Suppressor macrophage treated with lipopolysaccharide for 4 hours (primary cell): ENCODE measurements at regions not wholly inside any gene's neighbourhood (a gene's known extent, or its start where the extent isn't known, plus 50 kb on each side); places are given as distances from the start of the nearest gene placed in this dataset.
"Not testable (repeated sequence)": the region's sequence is repeated elsewhere in the genome, so short reads cannot be mapped to it uniquely, and the experiment has no call there.

Experiments used
- DNase-seq: peaks from one replicate; pipeline ENCODE4 v3.0.0-alpha.2; 2020

DNA sequence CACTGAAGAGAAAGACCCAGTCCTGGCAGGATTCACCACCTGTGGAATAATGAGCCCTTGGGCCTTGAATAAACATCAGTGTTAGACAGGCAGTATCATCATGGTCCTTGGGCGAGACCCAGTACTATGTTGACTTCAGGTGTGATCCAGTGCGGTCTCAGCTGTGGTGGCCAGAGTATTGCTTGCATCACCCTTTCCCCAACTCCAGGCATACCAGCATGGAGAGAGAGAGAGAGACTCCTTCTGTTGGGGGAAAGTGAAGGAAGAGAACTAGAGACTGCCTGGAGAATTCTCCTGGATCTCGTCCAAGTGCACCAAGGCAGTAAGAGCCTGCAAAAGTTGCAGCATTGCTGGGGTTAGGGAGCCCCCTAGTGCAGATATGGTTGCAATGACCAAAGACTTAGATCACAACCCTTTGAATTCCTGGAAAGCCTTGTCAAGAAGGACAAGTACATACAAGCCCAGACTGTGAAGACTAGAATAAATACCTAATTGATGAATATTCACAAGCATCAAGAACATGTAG, 61.1 kb upstream of the VAMP7 start:
- DNase-seq, result peak; percentile 63

DNA sequence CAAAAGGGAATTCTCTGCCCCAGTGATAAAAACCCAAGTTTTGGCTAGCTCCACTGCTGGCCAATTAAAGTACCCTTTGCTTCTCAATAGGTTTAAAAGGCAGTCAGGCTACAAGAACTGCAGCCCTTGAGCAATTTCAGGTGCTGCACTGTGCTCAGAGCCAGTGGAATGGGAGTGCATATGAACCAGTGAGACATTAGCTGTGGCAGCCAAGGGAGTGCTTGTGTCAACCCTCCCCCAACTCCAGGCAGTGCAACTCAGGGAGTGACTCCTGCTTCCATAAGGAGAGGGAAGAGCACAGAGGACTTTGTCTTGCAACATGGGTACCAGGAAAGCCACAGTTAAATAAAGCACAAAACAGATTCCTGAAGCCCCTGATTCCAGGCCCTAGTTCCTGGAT, 61.6 kb upstream of the VAMP7 start:
- no peak for DNase-seq

DNA sequence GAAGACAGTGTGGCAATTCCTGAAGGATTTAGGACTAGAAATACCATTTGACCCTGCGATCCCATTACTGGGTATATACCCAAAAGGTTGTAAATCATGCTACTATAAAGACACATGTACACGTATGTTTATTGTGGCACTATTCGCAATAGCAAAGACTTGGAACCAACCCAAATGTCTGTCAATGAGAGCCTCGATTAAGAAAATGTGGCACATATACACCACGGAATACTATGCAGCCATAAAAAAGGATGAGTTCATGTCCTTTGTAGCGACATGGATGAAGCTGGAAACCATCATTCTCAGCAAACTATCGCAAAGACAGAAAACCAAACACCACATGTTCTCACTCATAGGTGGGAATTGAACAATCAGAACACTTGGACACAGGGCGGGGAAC, 66.8 kb upstream of the VAMP7 start:
- DNase-seq, result not testable (repeated sequence)

DNA sequence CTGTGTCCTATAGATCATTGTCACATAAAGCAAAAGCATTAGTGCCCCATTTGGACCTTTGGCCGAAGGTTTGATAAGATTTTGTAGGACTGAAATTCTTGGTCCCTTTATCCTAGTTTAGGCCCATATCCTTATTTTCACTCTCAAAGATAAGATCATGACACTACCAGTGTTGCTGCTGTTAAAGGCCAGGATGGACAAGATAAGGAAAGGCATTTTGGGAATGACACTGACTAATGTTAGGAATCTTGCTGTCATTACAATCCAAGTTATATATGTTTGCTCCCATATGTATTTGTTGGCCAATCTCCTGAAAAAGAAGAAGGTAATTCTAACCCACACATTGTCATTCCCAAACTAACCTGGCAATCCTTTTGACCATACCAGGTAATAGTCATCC, 101.3 kb upstream of the VAMP7 start:
- DNase-seq, result no peak

DNA sequence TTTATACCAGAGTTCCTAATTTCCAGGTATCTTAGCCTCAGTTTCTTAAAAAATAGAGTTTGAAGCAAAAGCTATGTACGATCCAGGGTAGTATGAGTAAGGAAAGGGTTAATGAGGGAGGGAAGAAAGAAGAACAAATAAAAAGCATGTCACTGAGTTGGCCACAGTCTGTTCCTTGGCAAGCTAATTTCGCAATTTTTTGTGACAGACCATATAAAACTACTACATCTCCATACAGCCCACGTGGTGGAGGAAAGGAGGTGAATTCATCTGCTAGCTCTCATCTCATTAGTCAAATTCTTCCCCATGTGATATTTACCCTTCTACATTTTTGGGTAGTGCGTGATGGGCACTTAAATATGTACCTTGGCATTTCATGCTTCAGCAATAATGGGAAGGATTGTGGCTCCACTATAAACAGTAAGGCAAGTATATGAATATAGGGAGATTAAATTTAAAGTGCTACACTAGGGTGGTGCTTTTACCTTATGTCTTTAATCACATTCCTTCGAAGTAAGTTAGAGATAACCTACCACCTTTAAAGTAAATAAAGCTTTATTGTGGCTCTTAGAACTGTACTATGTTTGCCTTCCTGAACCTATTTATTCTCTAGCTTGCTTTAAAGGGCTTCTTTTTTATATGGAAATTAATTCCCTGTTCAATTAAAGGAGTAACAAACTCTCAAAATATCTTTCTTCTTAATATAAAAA, 102.1 kb upstream of the VAMP7 start:
- DNase-seq, result no peak

DNA sequence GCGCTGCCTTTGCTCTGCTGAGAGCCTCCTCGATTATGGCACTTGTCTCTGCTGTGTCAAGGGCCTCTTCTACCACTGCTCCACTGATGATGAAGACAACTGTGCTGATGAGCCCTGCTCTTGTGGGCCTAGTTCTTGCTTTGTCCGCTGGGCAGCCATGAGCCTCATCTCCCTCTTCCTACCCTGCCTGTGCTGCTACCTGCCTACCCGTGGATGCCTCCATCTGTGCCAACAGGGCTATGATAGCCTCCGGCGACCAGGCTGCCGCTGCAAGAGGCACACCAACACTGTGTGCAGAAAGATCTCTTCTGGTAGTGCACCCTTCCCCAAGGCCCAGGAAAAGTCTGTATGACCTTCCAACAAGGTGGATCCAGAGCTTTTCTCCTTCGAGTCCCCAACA, 106.8 kb upstream of the VAMP7 start:
- DNase-seq, result no peak

DNA sequence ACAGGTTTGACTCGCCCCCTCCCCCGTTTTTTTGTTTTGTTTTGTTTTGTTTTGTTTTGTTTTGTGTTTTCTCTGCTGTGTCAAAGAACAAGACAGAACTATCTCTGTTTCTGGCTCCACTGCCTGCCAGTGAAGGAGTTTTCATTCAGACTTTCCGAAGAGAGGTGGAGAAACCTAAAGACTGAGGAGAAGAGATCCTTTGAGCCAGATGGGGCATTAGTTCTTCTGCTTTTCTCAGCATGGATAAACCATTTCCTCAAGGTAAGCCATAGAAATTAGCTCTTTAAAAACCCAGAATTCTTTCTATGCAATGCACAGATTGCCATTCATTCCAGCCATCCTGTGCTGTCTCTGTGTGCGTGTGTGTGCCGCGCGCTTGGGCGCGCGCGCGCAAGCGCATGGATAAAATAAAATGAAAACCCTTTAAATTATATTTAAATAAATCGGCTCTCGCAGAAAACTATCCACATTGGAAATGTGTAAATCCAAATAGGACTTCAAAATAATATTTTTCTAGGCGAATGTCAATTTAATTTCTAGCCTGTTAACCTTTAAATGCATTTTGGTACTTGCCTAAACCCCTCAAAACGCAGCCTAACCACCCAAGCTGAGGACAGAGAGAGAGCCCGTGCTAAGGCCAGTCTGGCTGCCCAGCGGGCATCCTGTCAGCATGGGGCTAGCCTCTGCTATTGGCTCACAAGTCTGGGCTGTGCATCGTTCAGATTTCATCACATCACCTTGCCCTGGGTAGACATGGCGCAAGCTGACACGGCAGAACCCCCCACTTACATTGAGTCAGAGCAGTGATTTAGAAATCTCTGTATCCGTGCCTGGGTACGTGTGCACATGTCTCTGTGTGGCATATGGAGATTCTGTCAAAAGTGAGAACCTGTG, 113.0 kb upstream of the VAMP7 start:
- DNase-seq, result peak; percentile 4

DNA sequence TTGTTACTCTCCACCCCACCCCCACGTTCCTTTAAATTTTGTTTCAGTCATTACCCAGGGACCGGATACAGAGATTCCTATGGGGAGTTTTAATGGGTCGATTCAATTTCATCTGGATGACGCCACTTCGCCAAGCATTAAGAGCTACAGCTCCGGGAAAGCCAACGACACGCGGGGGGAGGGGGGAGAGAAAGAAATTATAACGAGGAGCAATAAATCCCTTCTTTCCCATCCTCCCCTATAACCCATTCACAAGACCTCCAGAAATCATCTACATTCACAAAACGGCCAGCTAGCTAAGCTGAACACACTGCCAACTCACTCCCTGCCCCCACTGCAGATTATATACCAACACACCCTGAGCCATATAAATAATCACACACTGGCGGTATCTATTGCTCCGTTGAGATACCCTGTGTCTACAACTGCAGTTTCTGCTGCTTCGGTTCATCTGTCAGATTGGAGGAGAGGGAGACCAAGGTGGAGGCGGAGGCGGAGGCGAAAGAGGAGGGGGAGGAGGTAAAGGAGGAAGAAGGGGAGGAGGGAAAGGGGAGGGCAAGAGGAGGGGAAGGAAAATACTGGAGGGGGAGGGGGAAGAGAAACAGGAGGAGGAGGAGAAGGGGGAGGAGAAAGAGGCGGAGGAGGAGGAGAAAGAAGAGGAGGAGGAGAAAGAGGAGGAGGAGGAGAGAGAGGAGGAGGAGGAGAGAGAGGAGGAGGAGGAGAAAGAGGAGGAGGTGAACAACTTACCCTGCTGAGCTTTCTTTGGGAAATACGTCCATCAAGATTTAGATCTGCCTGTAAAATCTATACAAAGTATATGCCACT, 113.9 kb upstream of the VAMP7 start:
- peak; percentile 16 for DNase-seq

DNA sequence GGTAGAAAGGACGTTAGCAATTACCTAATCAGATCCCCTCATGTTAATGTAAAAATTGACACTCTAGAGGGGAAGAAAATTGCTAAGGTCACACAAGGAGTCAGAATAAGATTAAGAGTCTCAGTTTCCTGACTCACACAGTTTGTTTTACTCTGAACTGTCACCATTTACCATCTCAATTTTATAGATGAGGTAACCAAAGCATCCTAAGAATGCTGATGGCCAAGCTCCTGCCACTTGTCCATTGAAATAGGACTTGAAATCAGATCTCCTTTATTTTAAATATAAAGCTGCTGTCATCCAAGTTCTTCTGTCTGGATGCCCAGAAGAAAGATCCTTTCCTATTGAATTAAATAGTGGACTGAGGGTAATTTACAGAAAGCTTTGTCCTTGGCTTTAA, 114.8 kb upstream of the VAMP7 start:
- DNase-seq, result no peak

DNA sequence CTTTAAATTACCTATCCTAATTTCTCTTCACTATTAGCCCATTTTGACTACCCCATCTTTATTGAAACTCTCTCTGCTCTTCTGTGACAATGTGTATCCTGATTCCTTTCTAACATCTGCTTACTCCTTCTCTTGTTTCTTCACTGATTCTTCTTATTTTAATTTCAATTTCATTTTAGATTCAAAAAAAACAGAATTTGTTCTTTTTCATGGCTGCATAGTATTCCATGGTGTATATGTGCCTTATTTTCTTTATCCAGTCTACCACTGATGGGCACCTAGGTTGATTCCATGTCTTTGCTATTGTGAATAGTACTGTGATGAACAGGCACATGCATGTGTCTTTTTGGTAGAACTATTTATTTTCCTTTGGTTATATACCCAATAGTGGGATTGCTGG, 120.0 kb upstream of the VAMP7 start:
- DNase-seq, result no peak

DNA sequence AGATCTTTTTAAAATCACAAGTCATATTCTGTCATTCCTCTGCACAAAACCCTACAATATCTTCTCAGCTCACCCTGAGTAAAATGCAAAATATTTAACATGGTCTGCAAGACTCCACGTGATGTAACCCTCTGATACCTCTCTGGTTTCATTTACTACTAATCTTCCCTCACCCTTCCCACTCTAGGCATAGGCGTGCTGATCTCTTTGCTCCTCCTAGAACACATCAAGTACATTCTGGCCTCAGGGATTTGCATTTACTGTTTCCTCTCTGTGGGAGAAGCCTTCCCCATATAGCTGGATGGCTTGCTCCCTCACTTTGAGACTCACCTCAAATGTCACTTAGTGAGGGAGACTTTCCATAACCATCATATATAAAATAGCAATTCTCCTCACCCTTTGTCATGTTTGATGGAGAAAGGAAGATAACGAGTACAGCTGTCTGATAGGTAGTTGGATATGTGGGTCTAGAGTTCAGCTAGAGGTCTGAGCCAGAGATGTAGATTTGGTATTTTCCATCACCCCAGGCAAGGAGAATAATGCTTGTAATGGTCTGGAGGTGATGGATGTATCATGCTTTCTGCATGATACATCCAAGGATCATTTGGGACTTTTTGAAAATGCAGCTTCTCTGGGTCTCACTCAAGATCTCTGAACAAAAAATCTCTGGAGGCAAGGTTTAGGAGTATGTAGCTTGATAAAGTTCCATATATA, 123.9 kb upstream of the VAMP7 start:
- DNase-seq, result no peak

DNA sequence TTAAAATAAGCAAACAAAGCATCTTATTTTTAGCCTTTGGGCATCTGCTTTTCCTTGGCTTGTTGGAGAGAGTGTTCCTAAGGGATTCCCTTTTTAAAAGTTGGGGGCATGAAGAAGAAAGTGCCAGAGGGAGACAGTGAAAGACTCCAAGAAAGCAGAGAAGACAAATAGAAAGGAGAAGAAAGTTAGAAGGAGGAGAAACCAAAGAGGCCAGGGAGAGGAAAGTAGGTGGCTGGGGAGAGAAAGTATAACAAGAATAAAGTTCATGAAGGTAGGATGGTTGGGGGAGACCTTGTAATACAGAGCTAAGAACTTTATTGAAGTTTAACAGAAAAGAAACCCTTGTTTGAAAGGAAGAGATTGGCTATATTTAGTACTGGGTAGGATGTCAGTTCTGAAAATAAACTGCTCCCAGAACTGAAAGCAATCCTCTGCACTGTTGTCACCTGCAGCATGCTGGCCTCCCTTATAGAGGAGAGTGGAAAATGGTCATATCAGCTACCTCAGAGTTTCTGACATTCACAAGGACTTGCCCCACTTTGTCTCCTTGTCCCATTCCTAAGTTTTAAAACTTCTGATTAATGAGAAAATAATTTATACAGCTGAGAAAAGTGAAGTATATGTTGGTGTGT, 125.3 kb upstream of the VAMP7 start:
- no peak for DNase-seq

DNA sequence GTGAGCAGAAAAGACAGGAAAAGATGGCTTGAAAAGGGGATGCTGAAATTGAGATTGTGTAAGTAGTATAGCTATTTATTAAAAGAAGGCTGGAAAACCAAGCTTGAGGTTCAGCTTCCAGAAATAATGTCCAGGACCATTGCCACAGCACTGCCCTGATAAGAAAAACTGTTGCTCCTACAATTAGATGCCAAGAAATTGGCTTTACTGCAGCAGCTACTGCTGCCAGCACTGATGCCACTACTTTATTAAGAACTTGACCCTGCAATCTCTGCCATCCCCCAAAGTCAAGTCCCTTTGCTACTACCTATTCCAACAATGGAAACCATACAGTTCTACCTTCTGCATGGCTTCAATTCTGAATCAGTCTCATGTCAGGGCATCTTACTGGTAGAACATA, 130.0 kb upstream of the VAMP7 start:
- DNase-seq, result no peak

DNA sequence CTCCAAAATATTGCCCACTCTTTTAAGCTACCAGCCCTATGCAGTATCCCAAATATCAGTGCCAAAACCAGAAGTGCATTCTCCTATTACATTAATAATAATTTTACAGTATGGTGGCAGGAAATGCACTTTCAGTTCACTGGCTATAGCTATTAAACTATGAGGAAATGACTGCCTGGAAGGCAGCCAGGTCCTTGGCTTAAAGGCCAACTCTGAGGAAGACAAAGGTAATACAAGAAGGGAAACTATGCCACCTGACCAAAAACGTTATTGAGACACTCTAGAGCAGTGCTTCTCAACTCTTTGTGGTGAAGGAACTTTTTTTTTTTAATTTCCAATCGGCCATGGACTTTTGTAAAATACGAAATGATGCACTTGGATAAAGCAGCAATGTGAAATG, 133.6 kb upstream of the VAMP7 start:
- no peak for DNase-seq

DNA sequence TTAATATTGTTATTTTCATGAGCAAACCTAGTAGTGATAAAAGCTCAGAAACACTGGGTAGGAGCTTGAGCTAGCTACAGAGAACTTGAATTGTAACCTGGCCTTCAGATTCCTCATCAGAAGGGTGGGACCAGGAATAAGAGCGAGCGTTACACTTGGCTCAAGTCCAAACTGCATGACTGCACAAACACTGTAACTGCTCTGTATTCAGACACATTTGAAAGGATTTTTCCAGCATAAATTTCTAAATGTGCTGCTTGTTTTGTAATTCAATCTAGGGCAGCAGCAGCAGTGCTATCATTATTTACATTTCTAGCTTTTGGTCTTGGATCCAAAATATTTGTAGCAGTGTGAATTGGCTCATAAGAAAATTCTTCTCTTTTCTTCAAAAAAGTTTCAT, 133.0 kb upstream of the TMLHE start:
- DNase-seq, result no peak

DNA sequence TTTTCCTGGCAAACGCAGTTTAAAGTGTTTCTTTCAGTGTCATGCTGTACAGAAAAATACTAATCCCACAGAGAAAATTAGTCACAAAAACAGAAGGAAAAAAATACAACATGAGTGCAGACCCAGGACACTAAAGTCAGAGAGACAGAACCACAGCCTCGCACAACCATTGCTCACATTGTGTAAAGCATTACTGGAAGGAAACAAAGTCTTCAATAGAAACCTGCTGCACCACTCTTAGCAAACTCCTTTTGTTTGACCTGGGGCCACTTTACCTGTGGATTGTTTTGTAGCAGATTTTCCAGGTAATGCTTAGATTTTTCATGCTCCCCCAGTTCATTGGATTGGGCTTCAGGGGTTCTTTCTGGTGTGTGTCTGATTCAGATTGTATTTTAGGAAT, 131.8 kb upstream of the TMLHE start:
- no peak for DNase-seq

DNA sequence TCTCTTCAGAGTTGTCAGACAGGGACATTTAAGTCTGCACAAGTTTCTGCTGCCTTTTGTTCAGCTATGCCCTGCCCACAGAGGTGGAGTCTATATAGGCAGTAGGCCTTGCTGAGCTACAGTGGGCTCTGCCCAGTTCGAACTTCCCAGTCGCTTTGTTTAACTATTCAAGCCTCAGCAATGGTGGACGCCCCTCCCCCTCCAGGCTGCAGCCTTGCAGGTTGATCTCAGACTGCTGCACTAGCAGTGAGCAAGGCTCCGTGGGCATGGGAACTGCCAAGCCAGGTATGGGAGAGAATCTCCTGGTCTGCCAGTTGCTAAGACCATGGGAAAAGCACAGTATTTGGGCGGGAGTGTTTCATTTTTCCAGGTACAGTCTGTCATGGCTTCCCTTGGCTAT, 115.6 kb upstream of the TMLHE start:
- DNase-seq, result not testable (repeated sequence)

DNA sequence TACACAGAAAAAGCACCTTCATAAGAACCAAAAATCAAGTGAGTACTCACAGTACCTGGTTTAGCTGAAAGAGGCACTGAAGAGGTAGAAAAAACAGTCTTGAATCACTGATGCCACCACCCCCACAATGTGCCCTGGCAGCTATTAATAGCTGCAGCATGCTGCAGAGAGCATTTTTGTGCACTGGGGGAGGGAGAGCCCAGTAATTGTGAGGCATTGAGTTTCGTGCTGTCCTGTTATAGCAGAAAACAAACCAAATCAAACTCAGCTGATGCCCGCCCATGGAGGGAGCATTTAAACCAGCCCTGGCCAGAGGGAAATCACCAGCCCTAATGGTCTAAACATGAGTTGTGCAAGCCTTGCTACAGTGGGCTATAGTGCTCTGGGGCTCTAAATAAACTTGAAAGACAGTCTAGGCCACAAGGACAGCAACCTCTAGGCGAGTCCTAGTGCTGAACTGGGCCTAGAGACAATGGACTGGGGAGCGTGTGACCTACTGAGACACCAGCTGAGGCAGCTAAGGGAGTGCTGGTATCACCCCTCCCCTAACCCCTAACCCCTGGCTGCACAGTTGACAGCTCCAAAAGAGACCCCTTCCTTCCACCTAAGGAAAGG, 106.3 kb upstream of the TMLHE start:
- DNase-seq, result no peak

DNA sequence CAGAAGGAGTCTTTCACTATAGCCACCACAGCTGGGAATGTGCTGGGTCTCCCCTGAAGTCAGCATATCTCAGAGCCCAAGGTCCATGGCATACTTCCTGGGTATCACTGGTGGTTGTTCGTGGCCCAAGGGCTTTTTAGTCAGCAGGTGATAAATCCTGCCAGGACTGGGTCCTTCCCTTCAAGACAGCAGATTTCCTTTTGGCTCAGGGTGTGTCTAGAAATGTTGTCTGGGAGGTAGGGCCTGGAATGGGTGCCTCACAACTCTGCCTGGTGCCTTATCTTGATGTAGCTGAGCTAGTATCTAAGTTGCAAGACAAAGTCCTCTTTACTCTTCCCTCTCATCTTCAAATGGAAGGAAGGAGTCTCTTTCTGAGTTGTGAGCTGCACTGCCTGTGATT, 102.4 kb upstream of the TMLHE start:
- DNase-seq, result no peak

DNA sequence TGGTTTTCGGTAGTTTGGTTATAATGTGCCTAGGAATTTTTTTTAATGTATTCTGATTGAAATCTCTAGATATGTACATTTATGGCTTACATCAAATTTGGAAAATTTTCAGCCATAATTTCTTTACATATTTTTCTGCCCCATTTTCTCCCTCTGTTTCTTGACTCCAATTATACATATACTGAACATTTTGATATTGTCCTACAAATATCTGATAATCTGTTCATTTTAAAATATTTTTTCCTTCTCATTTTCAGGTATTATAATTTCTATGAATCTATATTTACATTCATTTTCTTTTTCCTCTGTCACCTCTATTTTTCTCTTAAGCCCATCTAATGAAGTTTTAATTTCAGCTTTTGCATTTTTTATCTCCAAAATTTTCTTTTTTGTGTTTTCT, 82.7 kb upstream of the TMLHE start:
- no peak for DNase-seq

DNA sequence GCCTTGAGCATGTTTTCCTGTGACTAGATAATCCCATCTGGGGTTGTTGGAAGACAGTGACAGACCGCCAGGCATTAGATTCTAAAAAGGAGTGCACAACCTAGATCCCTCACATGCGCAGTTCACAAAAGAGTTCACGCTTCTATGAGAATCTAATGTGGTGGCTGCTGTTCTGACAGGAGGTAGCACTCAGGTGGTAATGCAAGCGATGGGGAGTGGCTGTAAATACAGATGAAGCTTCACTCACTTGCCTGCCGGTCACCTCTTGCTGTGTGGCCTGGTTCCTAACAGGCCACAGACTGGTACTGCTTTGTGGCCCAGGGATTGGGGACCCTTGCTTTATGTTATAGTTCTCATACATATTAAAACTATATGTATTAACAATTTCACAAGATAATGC, 81.9 kb upstream of the TMLHE start:
- DNase-seq, result no peak

DNA sequence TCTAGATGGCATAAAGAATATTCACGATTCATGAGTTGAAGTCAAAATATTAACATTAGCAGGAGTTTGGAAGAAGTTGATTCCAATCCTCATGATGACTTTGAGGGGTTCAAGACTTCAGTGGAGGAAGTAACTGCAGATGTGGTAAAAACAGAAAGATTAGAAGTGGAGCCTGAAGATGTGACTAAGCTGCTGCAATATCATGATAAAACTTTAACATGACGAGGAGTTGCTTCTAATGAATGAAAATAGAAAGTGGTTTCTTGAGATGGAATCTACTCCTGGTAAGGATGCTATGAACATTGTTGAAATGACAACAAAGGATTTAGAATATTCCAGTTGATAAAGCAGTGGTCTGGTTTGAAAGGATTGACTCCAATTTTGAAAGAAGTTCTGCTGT, 70.1 kb upstream of the TMLHE start:
- DNase-seq, result no peak
